ENCODE measurements at regions not wholly inside any gene's neighbourhood (a gene's known extent, or its start where the extent isn't known, plus 50 kb on each side); places are given as distances from the start of the nearest gene placed in this dataset.
"Not testable (repeated sequence)": the region's sequence is repeated elsewhere in the genome, so short reads cannot be mapped to it uniquely, and the experiment has no call there.

- no peak for DNase-seq (ENCODE audit: low read depth in 4 of 4, low spot score in 2 of 4)
These were observed 962.8 kb downstream of the GALC start for GRCh38 chr14:87030197-87030596.

GRCh38 chr14:87020106-87020505 lies 972.9 kb downstream of the GALC start:
- not testable (repeated sequence) for DNase-seq (ENCODE audit: low read depth in 4 of 4, low spot score in 2 of 4)

GRCh38 chr14:87018294-87018693 lies 974.7 kb downstream of the GALC start:
- no peak for DNase-seq (ENCODE audit: low read depth in 4 of 4, low spot score in 2 of 4)

GRCh38 chr14:87017335-87017734 lies 975.6 kb downstream of the GALC start:
- DNase-seq (ENCODE audit: low read depth in 4 of 4, low spot score in 2 of 4), result no peak

GRCh38 chr14:87014856-87015255 lies 978.1 kb downstream of the GALC start:
- no peak for DNase-seq (ENCODE audit: low read depth in 4 of 4, low spot score in 2 of 4)

GRCh38 chr14:87013583-87013982 lies 979.4 kb downstream of the GALC start:
- DNase-seq (ENCODE audit: low read depth in 4 of 4, low spot score in 2 of 4), result no peak

- DNase-seq (ENCODE audit: low read depth in 4 of 4, low spot score in 2 of 4), result no peak
These were observed 984.0 kb downstream of the GALC start for GRCh38 chr14:87008965-87009364.

- DNase-seq (ENCODE audit: low read depth in 4 of 4, low spot score in 2 of 4), result no peak
These were observed 987.7 kb downstream of the GALC start for GRCh38 chr14:87005280-87005679.

GRCh38 chr14:87002776-87003175 lies 990.2 kb downstream of the GALC start:
- DNase-seq (ENCODE audit: low read depth in 4 of 4, low spot score in 2 of 4), result peak in 3 of 4 donors; percentile 19 to 21 (median 21)

- no peak for DNase-seq (ENCODE audit: low read depth in 4 of 4, low spot score in 2 of 4)
These were observed 991.6 kb downstream of the GALC start for GRCh38 chr14:87001333-87001732.

- no peak for DNase-seq (ENCODE audit: low read depth in 4 of 4, low spot score in 2 of 4)
These were observed 992.9 kb downstream of the GALC start for GRCh38 chr14:87000081-87000480.

- no peak for DNase-seq (ENCODE audit: low read depth in 4 of 4, low spot score in 2 of 4)
These were observed 993.9 kb downstream of the GALC start for GRCh38 chr14:86999036-86999435.

GRCh38 chr14:86997271-86997670 lies 995.7 kb downstream of the GALC start:
- DNase-seq (ENCODE audit: low read depth in 4 of 4, low spot score in 2 of 4), result no peak

GRCh38 chr14:86990396-86990795 lies 1002.6 kb downstream of the GALC start:
- no peak for DNase-seq (ENCODE audit: low read depth in 4 of 4, low spot score in 2 of 4)

GRCh38 chr14:86989285-86989684 lies 1003.7 kb downstream of the GALC start:
- DNase-seq (ENCODE audit: low read depth in 4 of 4, low spot score in 2 of 4), result no peak

- DNase-seq (ENCODE audit: low read depth in 4 of 4, low spot score in 2 of 4), result no peak
These were observed 1005.0 kb downstream of the GALC start for GRCh38 chr14:86987966-86988365.

GRCh38 chr14:86973177-86973576 lies 1019.8 kb downstream of the GALC start:
- no peak for DNase-seq (ENCODE audit: low read depth in 4 of 4, low spot score in 2 of 4)

GRCh38 chr14:86971292-86971691 lies 1021.7 kb downstream of the GALC start:
- DNase-seq (ENCODE audit: low read depth in 4 of 4, low spot score in 2 of 4), result no peak

- no peak for DNase-seq (ENCODE audit: low read depth in 4 of 4, low spot score in 2 of 4)
These were observed 1031.8 kb downstream of the GALC start for GRCh38 chr14:86961106-86961716.

GRCh38 chr14:86955771-86956354 lies 1037.1 kb downstream of the GALC start:
- peak in 1 of 4 donors; percentile 25 for DNase-seq (ENCODE audit: low read depth in 4 of 4, low spot score in 2 of 4)

GRCh38 chr14:86954623-86955022 lies 1038.4 kb downstream of the GALC start:
- no peak for DNase-seq (ENCODE audit: low read depth in 4 of 4, low spot score in 2 of 4)

- no peak for DNase-seq (ENCODE audit: low read depth in 4 of 4, low spot score in 2 of 4)
These were observed 1046.5 kb downstream of the GALC start for GRCh38 chr14:86946446-86946845.

- no peak for DNase-seq (ENCODE audit: low read depth in 4 of 4, low spot score in 2 of 4)
These were observed 1048.5 kb downstream of the GALC start for GRCh38 chr14:86944434-86944833.

All from left renal cortex interstitium (tissue), 4 donors.